Smooth muscle cell (in vitro differentiated cells): ENCODE measurements at regions not wholly inside any gene's neighbourhood (a gene's known extent, or its start where the extent isn't known, plus 50 kb on each side); places are given as distances from the start of the nearest gene placed in this dataset.

Experiments
- DNase-seq: peaks from one replicate; lab custom pipeline; 2025; ENCODE audit not compliant: unreplicated experiment; lab: John Stamatoyannopoulos, UW
- H2AFZ ChIP-seq: fragments of 200-600 bp; sonication (generic); 2 replicates; pipeline ENCODE4 v1.6.0; 2016; ENCODE audit warnings: antibody characterized with exemption, low read depth, mild to moderate bottlenecking
- H3F3A ChIP-seq: fragments of 200-600 bp; sonication (generic); 2 replicates; pipeline ENCODE4 v1.6.0; 2017; ENCODE audit warnings: antibody characterized with exemption, low read depth
- H3K27ac ChIP-seq: fragments of 200-600 bp; sonication (generic); 2 replicates; pipeline ENCODE4 v1.5.1; 2016; ENCODE audit warnings: low read depth, mild to moderate bottlenecking
- H3K27me3 ChIP-seq: fragments of 200-600 bp; sonication (generic); 2 replicates; pipeline ENCODE4 v1.6.1; 2016; ENCODE audit warnings: low read depth, mild to moderate bottlenecking
- H3K36me3 ChIP-seq: fragments of 200-600 bp; sonication (generic); 2 replicates; pipeline ENCODE4 v1.5.1; 2016; ENCODE audit warnings: low read depth
- H3K4me1 ChIP-seq: fragments of 200-600 bp; sonication (generic); 2 replicates; pipeline ENCODE4 v1.5.1; 2016; ENCODE audit warnings: low read depth
- H3K4me2 ChIP-seq: fragments of 200-600 bp; sonication (generic); 2 replicates; pipeline ENCODE4 v1.6.0; 2016; ENCODE audit warnings: mild to moderate bottlenecking
- H3K4me3 ChIP-seq: fragments of 200-600 bp; sonication (generic); 2 replicates; pipeline ENCODE4 v1.5.1; 2016; ENCODE audit warnings: mild to moderate bottlenecking
- H3K79me2 ChIP-seq: fragments of 200-600 bp; sonication (generic); 2 replicates; pipeline ENCODE4 v1.6.0; 2016; ENCODE audit warnings: low read depth, mild to moderate bottlenecking
- H3K9ac ChIP-seq: fragments of 200-600 bp; sonication (generic); 2 replicates; pipeline ENCODE4 v1.6.0; 2016; ENCODE audit warnings: low read depth
- H3K9me3 ChIP-seq: fragments of 200-600 bp; sonication (generic); replicated peaks from 2 replicates; pipeline ENCODE4 v1.5.1; 2016; ENCODE audit warnings: low read depth
- H4K20me1 ChIP-seq: fragments of 200-600 bp; sonication (generic); 2 replicates; pipeline ENCODE4 v1.6.0; 2016; ENCODE audit warnings: low read depth
- CTCF ChIP-seq: fragments of 200-600 bp; sonication (generic); IDR thresholded peaks from 2 replicates; pipeline ENCODE4 v1.5.1; 2017; ENCODE audit warnings: borderline replicate concordance, mild to moderate bottlenecking, antibody characterized with exemption; ENCODE audit not compliant: insufficient read depth, poor library complexity, severe bottlenecking
- WGBS: methylation state at CpG from one replicate; pipeline ENCODE4 v1.1.7; 2016; ENCODE audit warnings: low lambda C conversion rate; 5-methylcytosine and 5-hydroxymethylcytosine counted together

GRCh38 chr6:22119500-22119899 lies 177.3 kb downstream of the PRL start:
- Histone ChIP-seq H3K36me3 (no peaks in the 10 kb centered on the region), H3F3A (no peaks in the 10 kb centered on the region), H3K27ac (no peak overlapping the region), H3K4me3 (no peak overlapping the region), H3K79me2 (no peaks in the 10 kb centered on the region), H3K4me1 (no peaks in the 10 kb centered on the region), H3K9ac (no peak overlapping the region), H4K20me1 (no peaks in the 10 kb centered on the region), H3K4me2 (no peak overlapping the region), H3K9me3 (no peaks in the 10 kb centered on the region), H2AFZ (no peak overlapping the region), H3K27me3 (no peaks in the 10 kb centered on the region)
- no peak for TF ChIP-seq CTCF
- WGBS = 76% methylated on average over 1 of the region's 1 CpG
- no peak for DNase-seq

- Histone ChIP-seq H3K9me3 (no peaks in the 10 kb centered on the region), H4K20me1 (no peaks in the 10 kb centered on the region), H3K4me2 (no peak overlapping the region), H3K4me1 (no peaks in the 10 kb centered on the region), H3K27ac (no peak overlapping the region), H3K79me2 (no peaks in the 10 kb centered on the region), H3F3A (no peaks in the 10 kb centered on the region), H3K36me3 (no peaks in the 10 kb centered on the region), H3K4me3 (no peak overlapping the region), H2AFZ (no peak overlapping the region), H3K27me3 (no peaks in the 10 kb centered on the region), H3K9ac (no peak overlapping the region)
- DNase-seq = no peak
- no peak for TF ChIP-seq CTCF
- 84% methylated on average over 2 of the region's 2 CpGs for WGBS
These were observed 172.1 kb downstream of the PRL start for GRCh38 chr6:22124756-22125155.

- Histone ChIP-seq H3K36me3 (no peaks in the 10 kb centered on the region), H3K79me2 (no peaks in the 10 kb centered on the region), H3F3A (no peaks in the 10 kb centered on the region), H3K4me2 (no peak overlapping the region), H3K9ac (no peak overlapping the region), H4K20me1 (no peaks in the 10 kb centered on the region), H3K4me1 (no peaks in the 10 kb centered on the region), H3K27me3 (no peaks in the 10 kb centered on the region), H3K9me3 (no peaks in the 10 kb centered on the region), H3K27ac (no peak overlapping the region), H3K4me3 (no peak overlapping the region), H2AFZ (no peak overlapping the region)
- no peak for TF ChIP-seq CTCF
- 100% methylated on average over 1 of the region's 1 CpG for WGBS
- no peak for DNase-seq
These were observed 169.9 kb downstream of the PRL start for GRCh38 chr6:22126910-22127309.

- H3K27ac ChIP-seq = no peak overlapping the region
- no peak overlapping the region for H3K4me3 ChIP-seq
- H3K79me2 ChIP-seq = no peaks in the 10 kb centered on the region
- no peak for TF ChIP-seq CTCF
- no peaks in the 10 kb centered on the region for H3K9me3 ChIP-seq
- no peaks in the 10 kb centered on the region for H3K27me3 ChIP-seq
- no peak overlapping the region for H3K4me2 ChIP-seq
- H3K9ac ChIP-seq = no peak overlapping the region
- H3K36me3 ChIP-seq = no peaks in the 10 kb centered on the region
- H3K4me1 ChIP-seq = no peaks in the 10 kb centered on the region
- no peaks in the 10 kb centered on the region for H4K20me1 ChIP-seq
- DNase-seq = no peak
- H3F3A ChIP-seq = no peaks in the 10 kb centered on the region
- WGBS = 96% methylated on average over 3 of the region's 3 CpGs
- no peak overlapping the region for H2AFZ ChIP-seq
These were observed 167.1 kb downstream of the PRL start for GRCh38 chr6:22129751-22130150.
